ENCODE measurements at regions not wholly inside any gene's neighbourhood (a gene's known extent, or its start where the extent isn't known, plus 50 kb on each side); places are given as distances from the start of the nearest gene placed in this dataset.

- TF ChIP-seq POLR2A (IDR thresholded peaks at IDR 0.05) (no peak), CTCF (IDR thresholded peaks at IDR 0.05) (no peak), POLR2AphosphoS5 (IDR thresholded peaks at IDR 0.05) (no peak), EP300 (IDR thresholded peaks at IDR 0.05) (no peak)
- DNase-seq = no peak
- Histone ChIP-seq H3K27me3 (no peaks in the 10 kb centered on the region), H3K4me3 (peak overlapping the region; percentile 90 to 97 (median 96)), H3K9me3 (no peaks in the 10 kb centered on the region), H3K36me3 (no peaks in the 10 kb centered on the region), H3K27ac (peak overlapping the region; percentile 98 to 100 (median 99)), H3K4me1 (peaks cover 0 to 38% (median 25%) of the 10 kb centered on the region in 4 donors)
- intact Hi-C loops (cut with DNase I) = loop anchor here (2.0 to 10.0 kb wide), 7 partner anchors 37 to 431 kb away; no protein-coding TSS in a partner anchor
- WGBS, 2 donors = 1 to 3% methylated on average over 25 of the region's 25 CpGs
Observed at GRCh38 chr14:71321574-71322315, 414.5 kb downstream of the PCNX1 start.

DNA sequence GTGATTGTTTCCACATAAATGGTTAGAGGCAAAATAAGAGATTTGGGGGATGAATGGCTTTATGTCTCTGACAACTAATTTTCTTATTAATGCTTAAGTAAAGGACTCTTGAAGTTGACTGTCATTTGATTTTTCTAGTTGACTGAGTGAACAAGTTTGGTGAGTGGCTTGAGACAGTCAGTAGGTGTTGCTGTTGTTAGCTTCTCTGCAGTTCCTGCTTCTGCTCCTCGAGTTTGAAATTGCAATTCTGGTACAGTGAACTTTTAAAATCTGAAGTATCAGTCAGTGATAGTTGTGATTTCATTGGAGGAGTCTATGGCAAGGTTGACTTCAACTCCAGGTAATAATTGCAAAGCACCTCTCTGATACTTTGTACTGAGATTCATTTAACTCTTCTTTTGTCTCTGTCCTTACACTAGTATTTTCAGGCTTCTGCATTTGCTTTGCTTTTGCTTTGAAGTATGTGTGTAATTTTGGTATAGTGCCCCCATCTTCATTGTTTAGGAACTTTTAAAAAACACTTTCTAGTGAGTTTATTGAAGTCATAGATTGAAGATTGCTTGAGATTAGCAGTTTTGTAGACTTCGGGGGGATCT, 415.5 kb downstream of the PCNX1 start:
- Histone ChIP-seq H3K9me3 (no peaks in the 10 kb centered on the region), H3K4me1 (peaks cover 0 to 38% (median 26%) of the 10 kb centered on the region in 4 donors), H3K4me3 (peak overlapping the region in 2 of 4 donors; percentile 95 to 97), H3K36me3 (no peaks in the 10 kb centered on the region), H3K27ac (peak overlapping the region; percentile 98 to 100 (median 99)), H3K27me3 (no peaks in the 10 kb centered on the region)
- no peak for DNase-seq
- WGBS, 2 donors = 33 to 39% methylated on average over 2 of the region's 2 CpGs
- TF ChIP-seq POLR2AphosphoS5 (IDR thresholded peaks at IDR 0.05) (no peak), POLR2A (IDR thresholded peaks at IDR 0.05) (no peak), CTCF (IDR thresholded peaks at IDR 0.05) (peak; percentile 36 to 60 (median 42)), EP300 (IDR thresholded peaks at IDR 0.05) (no peak)
- intact Hi-C loops (cut with DNase I) = loop anchor here (5.0 to 10.0 kb wide), 4 partner anchors 80 to 302 kb away; no protein-coding TSS in a partner anchor

DNA sequence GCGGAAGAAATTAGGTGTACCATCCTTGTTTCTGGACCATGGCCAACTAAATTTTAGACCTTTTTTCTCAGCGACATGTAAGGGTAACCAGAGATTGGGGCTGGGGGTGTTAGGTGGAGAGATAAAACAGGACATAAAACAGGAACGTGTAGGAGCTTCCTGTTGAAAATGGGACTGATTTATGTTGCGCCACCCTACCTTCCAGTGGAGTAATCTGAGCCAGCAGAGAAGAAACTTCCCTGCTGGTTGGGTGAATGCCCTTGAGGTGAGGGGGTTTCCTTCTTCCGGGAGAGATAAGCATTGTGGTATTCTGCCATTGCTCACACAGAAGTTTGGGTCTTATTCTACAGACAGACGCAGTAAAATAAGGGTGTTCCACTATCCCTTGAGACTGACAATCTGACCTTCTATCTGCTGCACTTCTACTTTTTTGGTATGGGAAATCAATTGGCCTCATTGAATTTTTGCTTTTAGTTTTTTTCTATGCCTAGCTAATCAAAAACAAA, 417.6 kb downstream of the PCNX1 start:
- H3K4me1 ChIP-seq = peaks cover 0 to 33% (median 28%) of the 10 kb centered on the region in 4 donors

DNA sequence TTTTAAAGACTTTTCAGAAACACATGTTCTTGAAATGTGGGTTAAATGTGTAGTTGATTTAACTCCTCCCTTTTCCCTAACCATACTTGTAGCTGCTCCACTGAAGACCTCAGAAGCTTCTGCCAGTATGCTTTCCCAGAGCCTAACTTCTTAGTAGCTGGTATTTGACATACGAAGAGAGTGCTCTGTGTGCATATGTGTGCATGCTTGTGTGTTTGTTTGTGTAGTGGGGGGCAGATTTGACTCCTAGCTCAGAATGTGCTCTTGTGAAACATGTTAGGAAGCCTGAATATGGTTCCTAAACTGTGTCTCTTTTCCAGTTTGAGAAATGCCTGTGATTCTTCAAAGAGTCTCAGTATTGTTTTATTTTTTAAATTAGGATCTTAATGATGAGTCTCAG, 420.4 kb downstream of the PCNX1 start:
- Histone ChIP-seq H3K36me3 (no peaks in the 10 kb centered on the region), H3K27ac (no peak overlapping the region), H3K27me3 (no peaks in the 10 kb centered on the region), H3K4me1 (peaks cover 0 to 37% (median 22%) of the 10 kb centered on the region in 4 donors), H3K9me3 (no peaks in the 10 kb centered on the region), H3K4me3 (no peak overlapping the region)
- intact Hi-C loops (cut with DNase I) = loop anchor here (10.0 kb wide), 1 partner anchor 297 kb away; no protein-coding TSS in a partner anchor
- 84 to 89% methylated on average over 1 of the region's 1 CpG for WGBS, 2 donors
- no peak for TF ChIP-seq EP300 (IDR thresholded peaks at IDR 0.05)
- TF ChIP-seq CTCF (IDR thresholded peaks at IDR 0.05) = no peak
- TF ChIP-seq POLR2AphosphoS5 (IDR thresholded peaks at IDR 0.05) = no peak
- no peak for TF ChIP-seq POLR2A (IDR thresholded peaks at IDR 0.05)
- DNase-seq = no peak

More for the DNA sequence above, 417.6 kb downstream of the PCNX1 start:
- Histone ChIP-seq H3K36me3 (no peaks in the 10 kb centered on the region), H3K27ac (peak overlapping the region in 1 of 4 donors; percentile 24), H3K9me3 (no peaks in the 10 kb centered on the region), H3K27me3 (no peaks in the 10 kb centered on the region), H3K4me3 (no peak overlapping the region)
- no peak for TF ChIP-seq CTCF (IDR thresholded peaks at IDR 0.05)
- TF ChIP-seq EP300 (IDR thresholded peaks at IDR 0.05) = no peak
- TF ChIP-seq POLR2A (IDR thresholded peaks at IDR 0.05) = no peak
- no peak for TF ChIP-seq POLR2AphosphoS5 (IDR thresholded peaks at IDR 0.05)
- WGBS, 2 donors = 37 to 47% methylated on average over 6 of the region's 6 CpGs
- intact Hi-C loops (cut with DNase I) = loop anchor here (5.0 to 10.0 kb wide), 4 partner anchors 77 to 300 kb away; no protein-coding TSS in a partner anchor
- DNase-seq = no peak

All from sigmoid colon (tissue), 6 donors.